ENCODE measurements at regions not wholly inside any gene's neighbourhood (a gene's known extent, or its start where the extent isn't known, plus 50 kb on each side); places are given as distances from the start of the nearest gene placed in this dataset.

GRCh38 chr11:11789735-11790369 is 51.9 kb upstream of the USP47 start:
- peak; percentile 45 for DNase-seq

GRCh38 chr11:11788063-11788710 is 53.6 kb upstream of the USP47 start:
- DNase-seq: no peak

DNA sequence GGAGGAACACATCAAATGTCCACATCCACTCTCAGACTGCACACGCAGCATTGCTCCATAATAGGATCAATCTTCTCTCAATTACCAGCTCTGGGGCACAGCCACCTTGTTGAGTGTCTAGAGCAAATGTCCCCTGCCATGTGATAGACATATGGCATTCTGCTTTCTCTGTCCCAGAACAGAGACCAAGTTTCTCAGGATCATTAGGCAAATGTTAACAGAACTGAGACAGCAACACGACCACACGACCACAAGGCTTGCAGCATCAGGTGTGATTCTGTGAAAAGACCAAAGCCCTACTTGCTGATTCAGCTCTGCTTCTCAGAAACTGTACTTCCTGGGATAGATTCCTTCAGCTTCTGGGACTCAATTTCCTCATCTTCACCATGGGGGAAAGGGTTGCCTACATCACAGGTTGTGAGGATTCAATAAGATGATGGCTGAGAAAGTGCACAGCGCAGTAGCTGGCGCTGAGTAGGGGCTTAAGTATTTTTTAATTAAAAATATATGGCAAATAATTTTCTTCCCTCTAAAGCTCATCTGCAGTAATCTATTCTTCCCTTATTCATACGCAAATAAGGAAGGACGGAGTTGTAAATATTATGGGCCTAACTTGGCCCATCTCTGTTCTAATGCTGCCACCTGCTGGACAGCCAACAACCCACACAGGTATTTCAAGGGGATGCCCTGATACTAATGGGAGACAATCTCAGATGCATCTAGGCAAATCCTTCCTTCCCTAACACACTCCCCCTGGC is 54.3 kb upstream of the USP47 start:
- DNase-seq: peak; percentile 80

- peak; percentile 16 for DNase-seq
Observed at GRCh38 chr11:11786771-11787170, 55.0 kb upstream of the USP47 start.

- no peak for DNase-seq
Observed at GRCh38 chr11:11786234-11786633, 55.5 kb upstream of the USP47 start.

GRCh38 chr11:11782532-11783110 is 59.2 kb upstream of the USP47 start:
- DNase-seq: no peak

GRCh38 chr11:11780858-11781257 is 60.9 kb upstream of the USP47 start:
- DNase-seq: no peak

- DNase-seq: no peak
Observed at GRCh38 chr11:11779975-11780374, 61.8 kb upstream of the USP47 start.

DNA sequence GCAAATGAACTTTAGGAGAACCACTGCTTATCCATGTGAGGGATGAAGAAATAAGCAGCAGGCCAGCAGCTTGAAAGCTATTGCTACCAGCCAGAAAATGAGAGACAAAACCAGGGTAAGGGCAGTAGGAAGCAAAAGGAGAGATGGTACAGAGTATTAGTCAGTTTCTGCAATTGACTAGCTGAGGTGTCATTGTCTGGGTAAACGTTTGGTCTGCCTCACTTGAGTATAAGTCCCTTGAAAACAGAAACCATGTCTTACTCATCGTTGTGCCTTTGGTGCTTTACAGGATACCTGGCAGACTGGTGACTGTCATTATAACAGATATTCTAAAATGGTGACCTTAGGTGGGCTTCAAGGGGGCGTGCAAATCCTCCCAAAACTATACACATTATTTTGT is 63.9 kb upstream of the USP47 start:
- no peak for DNase-seq

GRCh38 chr11:11776714-11777113 is 65.1 kb upstream of the USP47 start:
- no peak for DNase-seq

DNA sequence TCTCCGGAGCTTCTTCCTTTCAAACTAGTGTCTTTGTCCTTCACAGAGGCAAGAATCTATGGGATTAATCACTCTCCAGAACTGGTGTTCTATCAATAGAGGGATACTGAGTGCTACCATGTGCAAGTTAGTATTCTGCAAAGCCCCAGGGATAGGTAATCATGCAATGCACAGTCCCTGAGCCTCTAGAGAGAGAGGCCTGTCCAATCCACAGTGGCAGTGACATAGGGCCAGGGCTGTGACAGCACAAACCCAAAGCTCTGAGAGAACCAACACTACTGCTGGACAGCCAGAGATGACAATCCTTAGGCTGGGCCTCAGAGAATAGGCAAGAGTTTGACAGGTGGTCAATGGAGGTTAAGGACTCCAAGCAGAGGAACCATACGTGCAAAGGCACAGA is 66.8 kb upstream of the USP47 start:
- no peak for DNase-seq

- DNase-seq: peak; percentile 2
Observed at GRCh38 chr11:11772865-11773515, 68.8 kb upstream of the USP47 start.

- DNase-seq: no peak
Observed at GRCh38 chr11:11770921-11771486, 70.8 kb upstream of the USP47 start.

- DNase-seq: no peak
Observed at GRCh38 chr11:11770296-11770695, 71.5 kb upstream of the USP47 start.

GRCh38 chr11:11769782-11770181 is 72.0 kb upstream of the USP47 start:
- no peak for DNase-seq

GRCh38 chr11:11769362-11769761 is 72.4 kb upstream of the USP47 start:
- no peak for DNase-seq

GRCh38 chr11:11764423-11764803 is 77.4 kb upstream of the USP47 start:
- DNase-seq: no peak

DNA sequence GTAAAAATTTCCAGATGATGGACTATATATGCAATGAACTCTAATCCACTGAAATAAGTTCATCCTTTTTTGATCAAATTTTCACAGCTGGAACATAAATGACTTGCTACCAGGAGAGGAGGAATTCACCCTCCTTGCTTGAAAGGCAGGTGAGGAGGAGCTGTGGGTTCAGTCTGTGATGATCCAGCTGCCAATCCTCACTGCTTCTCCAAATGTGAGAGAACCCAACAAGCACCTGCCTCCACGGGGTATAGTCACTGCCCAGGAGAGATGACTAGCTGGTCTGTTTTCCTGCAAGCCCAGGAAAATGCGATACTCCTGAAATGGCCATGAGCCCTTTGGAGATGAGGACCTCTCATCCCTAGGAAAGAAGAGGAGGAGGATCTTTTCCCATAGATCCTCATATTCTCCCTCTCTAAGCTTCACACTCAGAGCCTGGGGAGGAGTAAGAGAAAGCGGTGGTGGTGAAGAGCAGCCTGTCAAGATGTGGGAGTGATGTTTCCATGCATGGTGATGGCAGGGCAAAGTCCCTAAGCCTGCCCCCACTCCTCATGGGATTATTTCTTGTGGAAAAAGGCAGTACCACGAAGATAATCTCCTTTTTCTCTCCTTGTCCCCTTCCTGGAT is 77.9 kb upstream of the USP47 start:
- no peak for DNase-seq

DNA sequence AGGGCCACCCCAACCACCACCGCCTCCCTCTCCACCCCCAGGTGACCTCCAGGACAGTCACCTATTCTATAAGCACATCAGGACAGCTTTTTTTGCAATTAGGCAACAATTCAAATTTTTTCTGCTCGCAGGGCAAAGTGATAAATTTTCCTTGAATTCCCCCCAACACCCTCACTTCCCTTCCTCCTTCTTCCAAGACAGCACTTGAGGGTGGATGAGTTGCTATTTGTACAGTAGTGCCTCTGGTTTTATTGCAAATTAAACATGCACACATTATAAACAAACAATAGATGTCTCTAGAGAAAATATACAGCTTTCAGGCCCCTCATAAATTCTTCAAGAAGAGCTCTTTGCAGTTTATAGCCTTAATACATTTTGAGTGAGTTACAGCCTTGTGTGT is 80.9 kb upstream of the USP47 start:
- DNase-seq: no peak

- DNase-seq: no peak
Observed at GRCh38 chr11:11758603-11759196, 83.1 kb upstream of the USP47 start.

GRCh38 chr11:11757909-11758308 is 83.9 kb upstream of the USP47 start:
- DNase-seq: peak; percentile 32

DNA sequence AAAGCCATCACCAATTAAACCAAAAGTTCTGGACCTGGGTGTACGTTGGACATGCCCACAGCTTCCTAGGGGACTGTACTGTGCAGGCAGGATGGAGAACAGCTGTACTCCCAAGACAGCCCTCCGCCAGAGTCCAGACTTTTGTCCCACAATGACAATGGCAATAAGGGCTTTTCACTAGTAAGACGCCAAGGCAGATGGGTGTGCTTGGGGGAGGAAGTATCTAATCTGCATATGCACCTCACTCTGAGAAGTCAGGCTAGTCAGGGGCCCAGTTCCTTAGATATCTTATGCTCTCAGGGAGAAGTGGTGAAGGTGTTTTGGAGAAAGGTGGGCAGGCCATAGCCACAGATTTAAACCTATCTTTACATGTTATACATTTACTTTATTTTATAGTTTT is 85.1 kb upstream of the USP47 start:
- DNase-seq: no peak

Measured in NCI-H82 (cell line).